GM12874 (cell line): ENCODE measurements at regions not wholly inside any gene's neighbourhood (a gene's known extent, or its start where the extent isn't known, plus 50 kb on each side); places are given as distances from the start of the nearest gene placed in this dataset.

Experiments used
- CTCF ChIP-seq: IDR thresholded peaks from 2 replicates; pipeline ENCODE4 v1.5.1; 2011; ENCODE audit warnings: low read depth, mild to moderate bottlenecking, control low read depth, low read length, moderate library complexity; ENCODE audit not compliant: insufficient read depth

GRCh38 chr3:8052659-8053058 is 449.0 kb upstream of the LMCD1 start:
- TF ChIP-seq CTCF, result no peak

GRCh38 chr3:8069471-8069870 is 432.2 kb upstream of the LMCD1 start:
- TF ChIP-seq CTCF, result no peak

- TF ChIP-seq CTCF, result no peak
These were observed 431.6 kb upstream of the LMCD1 start for GRCh38 chr3:8070011-8070410.

- no peak for TF ChIP-seq CTCF
These were observed 424.5 kb upstream of the LMCD1 start for GRCh38 chr3:8077126-8077525.

GRCh38 chr3:8080464-8080863 is 421.2 kb upstream of the LMCD1 start:
- TF ChIP-seq CTCF, result no peak

GRCh38 chr3:8085498-8085897 is 416.1 kb upstream of the LMCD1 start:
- no peak for TF ChIP-seq CTCF

GRCh38 chr3:8087951-8088350 is 413.7 kb upstream of the LMCD1 start:
- TF ChIP-seq CTCF, result no peak

GRCh38 chr3:8094415-8094814 is 407.2 kb upstream of the LMCD1 start:
- no peak for TF ChIP-seq CTCF
